K562 (cell line): ENCODE measurements at regions not wholly inside any gene's neighbourhood (a gene's known extent, or its start where the extent isn't known, plus 50 kb on each side); places are given as distances from the start of the nearest gene placed in this dataset.

Source experiments
- ATAC-seq: fragments of 200-7000 bp; cut with Tn5 transposase; 3 replicates; pipeline ENCODE4 v1.9.1; 2020; ENCODE audit warnings: moderate library complexity
- BruUV-seq: library from RNA; stranded (reverse); fragments of 400-500 nt; replicated peaks from 2 replicates; lab custom pipeline; 2021; lab: Mats Ljungman, UMichigan
- CTCF ChIA-PET: fragments of 300-600 bp; formaldehyde crosslinking; extraction: SDS; loops from one replicate; lab custom pipeline; 2021; ENCODE audit warnings: low intra/inter-chr PET ratio; lab: Yijun Ruan, JAX
- POLR2A ChIA-PET: fragments of 300-600, 350-650 bp; sonication (Branson Sonifier 250); formaldehyde crosslinking; extraction: SDS; loops from one replicate; lab custom pipeline; 2021; ENCODE audit warnings: antibody characterized with exemption, inconsistent platforms; lab: Yijun Ruan, JAX
- DNase-seq, 4 experiments: peaks; one replicate each; pipeline versions ENCODE4 v3.0.0 to v3.0.0-alpha.2; 2011 to 2018; ENCODE audit warnings: low spot score in 3 of 4, mixed read lengths in 3 of 4; ENCODE audit errors: extremely low read depth in 1 of 4
- FAIRE-seq: peaks from 2 replicates; lab custom pipeline; 2011; peaks lifted over from hg19 to GRCh38; lab: Jason Lieb, UNC
- H2AFZ ChIP-seq: 2 replicates; pipeline ENCODE4 v1.6.0; 2011; ENCODE audit warnings: low read depth, low read length, control low read depth, inconsistent platforms
- H3K27ac ChIP-seq: fragments of 200-600 bp; 3 replicates; pipeline ENCODE4 v1.8.0; 2011; ENCODE audit warnings: low read depth, mild to moderate bottlenecking, control low read depth, inconsistent platforms, low read length, moderate library complexity, mixed read lengths; ENCODE audit errors: extremely low read depth
- H3K27me3 ChIP-seq, 2 experiments: fragments of 300-600 bp in 1 of 2; 2 replicates in 1 of 2; 3 replicates in 1 of 2; pipeline versions ENCODE4 v1.6.0 to v1.8.0; 2011; ENCODE audit warnings: inconsistent platforms in 2 of 2, low read length in 2 of 2, mild to moderate bottlenecking in 1 of 2, mixed read lengths in 1 of 2, moderate library complexity in 1 of 2; ENCODE audit not compliant: control insufficient read depth in 2 of 2, insufficient read depth in 2 of 2
- H3K36me3 ChIP-seq: fragments of 300-600 bp; 3 replicates; pipeline ENCODE4 v1.8.0; 2011; ENCODE audit warnings: mild to moderate bottlenecking, low read length, inconsistent platforms; ENCODE audit not compliant: control insufficient read depth, insufficient read depth
- H3K4me1 ChIP-seq, 2 experiments: fragments of 200-600 bp in 1 of 2; replicated peaks in 1 of 2; 2 replicates in 1 of 2; 3 replicates in 1 of 2; pipeline versions ENCODE4 v1.5.1 to v1.8.0; 2011; ENCODE audit warnings: inconsistent platforms in 2 of 2, low read length in 2 of 2, mild to moderate bottlenecking in 1 of 2, mixed read lengths in 1 of 2, moderate library complexity in 1 of 2; ENCODE audit not compliant: control insufficient read depth in 2 of 2, insufficient read depth in 2 of 2
- H3K4me2 ChIP-seq: 2 replicates; pipeline ENCODE4 v1.6.1; 2011; ENCODE audit warnings: low read length, control low read depth, inconsistent platforms, mixed read lengths; ENCODE audit not compliant: insufficient read depth
- H3K4me3 ChIP-seq: fragments of 200-600 bp; sonication (generic), shearing (Covaris generic); 2 replicates; pipeline ENCODE4 v1.5.1; 2016; ENCODE audit warnings: control low read depth, inconsistent platforms
- H3K79me2 ChIP-seq: fragments of 200-600 bp; 3 replicates; pipeline ENCODE4 v1.8.0; 2011; ENCODE audit warnings: low read length, inconsistent platforms; ENCODE audit not compliant: control insufficient read depth, insufficient read depth
- H3K9ac ChIP-seq, 2 experiments: 2 replicates each; pipeline versions ENCODE4 v1.6.0 to v1.6.1; 2011; ENCODE audit warnings: low read depth in 2 of 2, low read length in 2 of 2, control low read depth in 1 of 2, inconsistent platforms in 1 of 2, mild to moderate bottlenecking in 1 of 2, mixed read lengths in 1 of 2; ENCODE audit not compliant: insufficient read depth in 1 of 2
- H3K9me1 ChIP-seq: one replicate; pipeline ENCODE4 v1.6.0; 2011; ENCODE audit warnings: inconsistent platforms, mild to moderate bottlenecking, low read length, moderate library complexity; ENCODE audit not compliant: control insufficient read depth, insufficient read depth
- H3K9me3 ChIP-seq: replicated peaks from 2 replicates; pipeline ENCODE4 v1.5.1; 2011; ENCODE audit warnings: low read depth, low read length, inconsistent platforms; ENCODE audit not compliant: control insufficient read depth, insufficient read depth
- H4K20me1 ChIP-seq: replicated peaks from 2 replicates; pipeline ENCODE4 v1.6.1; 2011; ENCODE audit warnings: low read length, inconsistent platforms, mixed read lengths; ENCODE audit not compliant: control insufficient read depth, insufficient read depth
- C11orf30 ChIP-seq: fragments of 450-650 bp; IDR thresholded peaks from 2 replicates; pipeline ENCODE4 v1.6.1; 2016; ENCODE audit warnings: low read depth, mild to moderate bottlenecking
- CBFA2T2 ChIP-seq: fragments of 450-650 bp; conservative IDR thresholded peaks from 2 replicates; pipeline ENCODE4 v1.6.1; 2017; ENCODE audit warnings: mild to moderate bottlenecking
- MAFF ChIP-seq: IDR thresholded peaks from 2 replicates; pipeline ENCODE4 v1.6.1; 2012; ENCODE audit warnings: low read length, improper control_type of control experiment
- MAFG ChIP-seq: fragments of 450-650 bp; conservative IDR thresholded peaks from 2 replicates; pipeline ENCODE4 v1.6.1; 2016; ENCODE audit warnings: missing genetic modification characterization, missing compliant biosample characterization
- MCM2 ChIP-seq: fragments of 450-650 bp; IDR thresholded peaks from 2 replicates; pipeline ENCODE4 v1.6.1; 2017; ENCODE audit warnings: low read depth, mild to moderate bottlenecking
- NCOA1 ChIP-seq: fragments of 450-650 bp; IDR thresholded peaks from 2 replicates; pipeline ENCODE4 v1.6.1; 2016; ENCODE audit warnings: low read depth
- ZNF124 ChIP-seq: sonication (generic); formaldehyde crosslinking; IDR thresholded peaks from 2 replicates; pipeline ENCODE4 v1.8.1; 2022; ENCODE audit warnings: missing genetic modification reagents
- ZNF316 ChIP-seq: fragments of 450-650 bp; IDR thresholded peaks from 2 replicates; pipeline ENCODE4 v1.6.1; 2016
- ZNF324 ChIP-seq: fragments of 250-450 bp; sonication (Bioruptor Pico); IDR thresholded peaks from 2 replicates; pipeline ENCODE4 v1.4.0; 2020; ENCODE audit warnings: mild to moderate bottlenecking
- WGBS: fragments of 100-300 bp; shearing (Covaris generic); methylation state at CpG from one replicate; pipeline ENCODE4 v1.1.6; 2016; ENCODE audit warnings: low coverage, mixed read lengths; ENCODE audit not compliant: insufficient coverage; ENCODE audit errors: missing lambda C conversion rate; 5-methylcytosine and 5-hydroxymethylcytosine counted together
- in situ Hi-C: fragments of 300-500 bp; cut with MboI; formaldehyde crosslinking; loops from 4 replicates; pipeline ENCODE4 v1.15.0; 2018; ENCODE audit warnings: inconsistent platforms, mixed read lengths
- intact Hi-C: fragments of 100-400 bp; cut with micrococcal nuclease; formaldehyde crosslinking; loops from 2 replicates; pipeline ENCODE4 v1.14.2; 2022
- TF ChIP-seq, protein P1 (sequence below): fragments of 450-650 bp; IDR thresholded peaks from 2 replicates; pipeline ENCODE4 v1.6.1; 2014; ENCODE audit warnings: low read depth, mild to moderate bottlenecking, moderate library complexity, borderline replicate concordance

GRCh38 chr1:110781525-110781924 lies 91.4 kb upstream of the CD53 start:
- ChIA-PET POLR2A (interaction anchor here (0.5 kb wide), 1 partner anchor 116 kb away, joined by 3 read pairs; no protein-coding TSS in a partner anchor), CTCF (interaction anchor here (0.6 to 1.9 kb wide), 6 partner anchors 12 to 250 kb away, joined by 3 to 7 read pairs (median 4); no protein-coding TSS in a partner anchor)
- Histone ChIP-seq H3K9ac (no peak overlapping the region), H3K9me1 (no peaks in the 10 kb centered on the region), H3K9me3 (no peaks in the 10 kb centered on the region), H3K4me3 (no peak overlapping the region), H3K4me1 (no peaks in the 10 kb centered on the region), H3K27ac (no peak overlapping the region), H4K20me1 (no peaks in the 10 kb centered on the region), H3K36me3 (no peaks in the 10 kb centered on the region), H2AFZ (no peak overlapping the region), H3K4me2 (no peak overlapping the region), H3K79me2 (no peaks in the 10 kb centered on the region), H3K27me3 (peaks cover 3 to 16% of the 10 kb centered on the region in 2 experiments; a peak in 2 of 5 replicates)
- DNase-seq (no peak), ATAC-seq (no peak), FAIRE-seq (no peak)
- 42% methylated on average over 2 of the region's 2 CpGs for WGBS
- no TSS peak for BruUV-seq
- intact Hi-C loops: loop anchor here (1.0 kb wide), 3 partner anchors 151 to 257 kb away; no protein-coding TSS in a partner anchor
- TF ChIP-seq ZNF324 (CRISPR knock-in tag) (no peak), MAFF (peak; percentile 48; the same call in 1 of the 2 replicates), ZNF316 (peak; percentile 81), ZNF124 (CRISPR knock-in tag) (no peak), MAFG (peak; percentile 25; the same call in 1 of the 2 replicates), NCOA1 (no peak), MCM2 (no peak), C11orf30 (peak; percentile 68), CBFA2T2 (no peak)
- TF ChIP-seq, protein P1, sequence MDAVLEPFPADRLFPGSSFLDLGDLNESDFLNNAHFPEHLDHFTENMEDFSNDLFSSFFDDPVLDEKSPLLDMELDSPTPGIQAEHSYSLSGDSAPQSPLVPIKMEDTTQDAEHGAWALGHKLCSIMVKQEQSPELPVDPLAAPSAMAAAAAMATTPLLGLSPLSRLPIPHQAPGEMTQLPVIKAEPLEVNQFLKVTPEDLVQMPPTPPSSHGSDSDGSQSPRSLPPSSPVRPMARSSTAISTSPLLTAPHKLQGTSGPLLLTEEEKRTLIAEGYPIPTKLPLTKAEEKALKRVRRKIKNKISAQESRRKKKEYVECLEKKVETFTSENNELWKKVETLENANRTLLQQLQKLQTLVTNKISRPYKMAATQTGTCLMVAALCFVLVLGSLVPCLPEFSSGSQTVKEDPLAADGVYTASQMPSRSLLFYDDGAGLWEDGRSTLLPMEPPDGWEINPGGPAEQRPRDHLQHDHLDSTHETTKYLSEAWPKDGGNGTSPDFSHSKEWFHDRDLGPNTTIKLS: no peak
- in situ Hi-C loops: loop anchor here (10.0 kb wide), 1 partner anchor 213 kb away; no protein-coding TSS in a partner anchor
